T47D (cell line): ENCODE measurements at regions not wholly inside any gene's neighbourhood (a gene's known extent, or its start where the extent isn't known, plus 50 kb on each side); places are given as distances from the start of the nearest gene placed in this dataset.
A peak's percentile ranks its signal among the peaks of the same experiment; 100 is the strongest.

Source experiments
- DNase-seq, 2 experiments: peaks; one replicate each; pipeline versions ENCODE4 v3.0.0 to v3.0.0-alpha.2; 2011 to 2012; ENCODE audit warnings: low read depth in 1 of 2, low spot score in 1 of 2
- JUND ChIP-seq: IDR thresholded peaks from 2 replicates; pipeline ENCODE4 v1.6.1; 2012; ENCODE audit warnings: low read depth
- in situ Hi-C: cut with HindIII; loops from 2 replicates; pipeline ENCODE4 v1.10.0; 2016; ENCODE audit warnings: low sequenced_read_pairs, low pct_unique_long_range_greater_than_20kb

DNA sequence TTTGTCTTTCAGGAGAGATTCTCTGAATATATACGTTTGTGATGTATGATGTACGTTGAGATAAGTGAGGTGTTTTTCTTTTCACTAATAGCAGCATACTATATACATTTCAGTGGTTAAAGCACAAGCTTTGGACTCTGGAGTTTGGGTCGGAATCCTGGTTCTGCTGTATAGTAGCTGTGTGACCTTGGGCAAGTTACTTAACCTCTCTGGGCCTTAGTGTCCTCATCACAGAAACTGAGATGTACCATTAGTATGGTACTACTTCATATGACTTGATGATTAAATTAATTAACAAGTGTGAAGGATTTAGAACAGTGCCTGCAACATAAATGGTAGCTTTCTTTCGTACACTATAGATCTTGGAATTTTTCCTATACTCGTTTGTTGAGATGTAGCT lies 258.7 kb downstream of the CDCA7 start:
- no peak for TF ChIP-seq JUND
- in situ Hi-C loops = no loop called here
- DNase-seq = no peak

DNA sequence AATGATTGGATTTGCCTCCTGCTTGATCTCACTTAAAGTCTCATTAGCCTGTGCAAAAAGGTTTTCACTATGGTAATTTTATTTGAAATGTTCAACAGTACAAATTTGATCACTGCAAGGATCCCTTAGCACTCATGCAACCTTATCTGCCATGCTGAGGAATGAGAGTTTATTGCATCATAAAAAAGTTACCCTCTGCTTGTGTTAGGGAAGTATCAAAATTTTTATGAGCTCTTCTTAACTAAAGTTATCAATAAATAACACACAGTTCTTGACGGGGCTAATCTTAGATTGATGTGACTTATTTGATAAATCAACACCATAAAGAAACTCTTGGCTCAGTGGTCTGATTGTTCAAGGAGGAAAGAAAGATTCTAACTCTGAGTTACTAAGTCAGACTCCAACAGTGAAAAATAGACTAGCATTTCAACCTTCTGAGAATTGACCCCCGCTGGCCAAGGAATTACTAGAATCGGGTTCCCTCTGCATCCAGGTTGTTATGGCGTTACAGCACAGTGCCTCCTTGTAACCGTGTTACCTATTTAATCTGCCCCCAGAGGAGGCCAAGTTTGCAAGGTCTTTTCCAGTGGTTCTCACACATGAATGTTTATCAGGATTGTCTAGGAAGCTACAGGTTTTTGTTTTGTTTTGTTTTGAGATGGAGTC lies 259.7 kb downstream of the CDCA7 start:
- in situ Hi-C loops = no loop called here

DNA sequence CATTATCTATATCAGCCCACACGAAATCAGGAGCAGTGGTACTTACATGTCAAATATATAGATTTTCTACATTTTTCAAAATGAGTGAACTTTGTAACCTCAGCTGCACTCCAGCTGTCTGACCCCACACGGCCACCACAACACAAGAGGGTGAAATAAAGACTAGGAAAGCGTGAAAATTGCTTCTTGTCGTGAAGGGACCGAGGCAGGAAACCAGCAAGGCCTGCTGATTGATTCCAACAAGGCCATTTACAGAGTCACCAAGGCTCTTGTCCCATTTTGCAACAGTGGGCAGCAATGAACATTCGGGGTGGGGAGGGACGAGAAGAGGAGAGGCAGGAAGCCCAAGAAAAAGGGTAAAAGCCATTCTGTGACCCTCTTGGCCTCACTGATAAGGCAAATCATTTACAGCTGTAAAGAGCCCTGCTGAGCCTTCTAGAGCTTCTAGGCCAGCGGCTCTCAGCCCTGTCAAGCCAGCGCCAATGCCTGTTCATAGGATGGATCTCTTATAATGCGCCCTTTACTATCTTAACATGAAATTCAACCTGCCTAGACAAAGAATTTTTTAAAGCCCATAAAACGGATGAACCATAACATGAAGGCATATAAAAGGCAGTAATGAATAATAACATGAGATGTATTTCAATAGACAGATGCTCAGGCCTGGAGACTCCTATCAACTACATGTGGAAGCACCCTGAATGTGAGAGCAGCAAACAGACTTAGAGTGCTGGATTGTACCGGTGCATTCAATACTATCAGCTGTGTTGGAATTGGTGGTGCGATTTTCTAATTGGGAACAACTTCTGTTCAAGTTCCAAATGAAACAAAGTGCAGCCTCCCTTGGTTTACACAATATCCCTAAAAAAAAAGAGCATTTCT lies 269.0 kb downstream of the CDCA7 start:
- no peak for DNase-seq
- in situ Hi-C loops = no loop called here
- no peak for TF ChIP-seq JUND

More for the DNA sequence above, 259.7 kb downstream of the CDCA7 start:
- TF ChIP-seq JUND = no peak
- DNase-seq = no peak

DNA sequence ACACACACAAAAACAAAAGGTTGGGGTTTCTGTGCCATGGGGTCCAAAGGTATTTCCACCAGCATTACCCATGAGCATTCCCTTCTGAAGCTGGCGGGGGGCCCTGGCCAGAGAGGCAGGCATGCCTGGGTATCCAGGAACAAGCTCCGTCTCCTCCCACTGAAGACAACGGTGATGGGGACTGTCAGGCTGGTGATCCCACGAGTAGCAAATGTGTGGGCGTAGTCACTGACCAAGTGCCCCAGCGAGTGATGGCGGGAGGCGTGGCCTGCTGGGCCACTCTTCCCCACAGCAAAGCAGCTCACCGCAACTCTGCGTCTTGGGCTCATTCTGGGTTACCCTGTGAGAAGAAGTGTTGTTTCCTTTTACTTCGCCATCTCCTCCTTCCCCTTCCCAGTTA lies 270.6 kb downstream of the CDCA7 start:
- no peak for DNase-seq
- in situ Hi-C loops = no loop called here
- TF ChIP-seq JUND = no peak

DNA sequence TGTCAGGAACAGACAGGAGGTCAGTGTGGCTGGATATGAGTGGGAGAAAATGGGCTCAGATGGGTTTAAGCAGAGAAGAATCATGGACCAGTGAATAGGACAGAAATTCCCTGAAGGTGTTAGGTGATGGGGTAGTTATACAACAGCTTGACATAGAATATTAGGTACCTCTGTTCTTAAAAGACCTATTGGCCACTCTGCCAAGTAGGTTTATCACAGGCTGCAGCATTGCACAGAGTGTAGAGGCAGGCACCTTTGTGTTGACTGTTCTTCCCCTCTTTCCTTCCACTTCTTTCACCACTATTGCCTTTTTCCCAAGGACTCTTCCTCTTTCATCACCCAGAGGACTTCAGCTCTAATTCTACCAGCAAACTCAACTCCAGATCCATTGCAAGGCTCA lies 274.4 kb downstream of the CDCA7 start:
- TF ChIP-seq JUND = no peak
- in situ Hi-C loops = no loop called here
- DNase-seq = no peak

DNA sequence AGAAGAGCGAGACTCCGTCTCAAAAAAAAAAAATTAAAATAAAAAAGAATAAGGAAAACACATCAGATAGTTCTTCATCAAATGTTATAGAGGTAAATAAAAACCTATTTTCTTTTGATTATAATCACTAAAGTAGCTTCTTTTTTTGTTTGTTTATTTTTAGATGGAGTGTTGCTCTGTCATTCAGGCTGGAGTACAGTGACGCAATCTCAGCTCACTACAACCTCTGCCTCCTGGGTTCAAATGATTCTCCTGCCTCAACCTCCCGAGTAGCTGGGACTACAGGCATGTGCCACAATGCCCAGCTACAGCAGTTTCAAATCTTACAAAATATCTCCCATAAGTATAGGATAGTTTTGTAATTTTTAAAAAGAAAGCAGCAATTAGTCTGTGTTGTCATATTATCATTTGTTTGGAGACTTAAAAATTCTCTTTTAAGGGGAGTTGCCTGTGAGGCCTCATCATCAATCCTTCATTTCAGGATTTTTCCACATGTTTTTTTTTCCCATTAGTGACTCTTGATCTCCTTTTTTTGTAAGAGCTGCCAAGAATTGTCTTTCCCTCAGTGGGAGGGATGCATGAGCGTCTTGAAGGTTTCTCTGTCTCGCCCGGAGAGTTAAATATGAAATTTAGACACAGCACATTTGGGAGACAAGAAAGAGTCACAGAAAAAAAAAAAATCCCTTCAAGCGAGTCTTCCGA lies 275.9 kb downstream of the CDCA7 start:
- TF ChIP-seq JUND = no peak
- DNase-seq = no peak
- in situ Hi-C loops = no loop called here

DNA sequence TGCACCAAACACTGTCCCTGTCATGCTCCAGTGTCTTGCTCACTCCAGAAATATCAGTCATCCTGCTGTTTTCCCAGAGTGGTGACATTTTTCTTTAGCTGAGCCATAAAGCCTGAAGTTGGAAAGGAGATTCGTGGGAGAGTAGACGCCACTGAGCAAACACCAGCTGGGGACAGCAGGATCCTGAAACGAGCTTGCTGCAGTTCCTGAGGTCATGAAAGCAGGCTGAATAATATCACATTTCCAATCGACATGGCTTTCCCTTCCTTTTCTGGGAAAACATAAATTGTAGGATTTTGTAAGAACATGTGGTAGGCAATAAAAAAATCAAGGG lies 276.4 kb downstream of the CDCA7 start:
- in situ Hi-C loops = no loop called here
- no peak for TF ChIP-seq JUND
- DNase-seq = peak in 1 of 2 experiments; percentile 30

DNA sequence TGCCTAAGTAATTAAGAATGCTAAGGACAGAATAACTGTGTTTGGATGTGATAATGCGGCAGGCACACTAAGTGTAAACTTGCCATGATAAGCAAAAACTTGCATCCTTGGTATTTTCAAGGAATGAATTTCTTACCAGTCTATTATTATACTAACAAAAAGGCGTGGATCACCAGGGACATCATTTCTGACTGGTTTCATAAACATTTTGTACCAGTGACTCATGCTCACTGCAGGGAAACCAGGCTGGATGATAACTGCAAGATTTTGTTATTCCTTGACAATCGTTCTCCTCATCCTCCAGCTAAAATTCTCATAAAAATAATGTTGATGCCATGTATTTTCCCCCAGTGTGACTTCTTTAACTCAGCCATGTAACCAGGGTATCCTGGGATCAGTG lies 289.5 kb downstream of the CDCA7 start:
- in situ Hi-C loops = no loop called here

DNA sequence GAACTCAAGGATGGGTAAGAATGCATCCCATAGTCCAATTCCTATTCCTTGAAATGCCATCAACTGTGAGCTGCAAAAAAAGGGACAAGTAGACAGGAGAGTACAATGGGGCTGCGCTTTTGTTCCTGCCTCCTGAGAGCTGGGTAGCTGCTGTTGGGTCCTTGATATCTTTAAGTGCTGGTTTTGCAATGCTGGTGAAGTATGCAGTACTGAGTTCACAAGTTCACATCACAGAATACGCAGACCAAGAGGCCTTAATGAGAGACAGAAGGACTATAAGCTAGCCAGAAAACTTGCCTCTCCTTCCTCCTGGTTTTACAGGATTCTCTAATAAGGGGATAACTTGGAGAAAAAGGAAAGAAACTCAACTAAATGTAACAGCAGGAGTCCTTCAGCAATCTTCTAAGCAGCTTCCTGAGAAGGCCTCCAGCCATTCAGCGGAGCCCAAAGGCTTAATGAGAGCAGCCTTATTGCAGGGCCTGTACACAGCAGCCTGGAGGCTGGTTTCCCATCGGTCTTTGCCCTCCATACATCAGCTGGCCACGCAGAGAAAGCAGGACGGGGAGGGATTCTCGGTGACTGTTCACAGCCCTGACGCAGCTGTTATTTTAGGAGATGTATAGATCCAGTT lies 293.1 kb downstream of the CDCA7 start:
- TF ChIP-seq JUND = no peak
- DNase-seq = no peak
- in situ Hi-C loops = no loop called here

More for the DNA sequence above, 289.5 kb downstream of the CDCA7 start:
- TF ChIP-seq JUND = no peak
- DNase-seq = no peak

DNA sequence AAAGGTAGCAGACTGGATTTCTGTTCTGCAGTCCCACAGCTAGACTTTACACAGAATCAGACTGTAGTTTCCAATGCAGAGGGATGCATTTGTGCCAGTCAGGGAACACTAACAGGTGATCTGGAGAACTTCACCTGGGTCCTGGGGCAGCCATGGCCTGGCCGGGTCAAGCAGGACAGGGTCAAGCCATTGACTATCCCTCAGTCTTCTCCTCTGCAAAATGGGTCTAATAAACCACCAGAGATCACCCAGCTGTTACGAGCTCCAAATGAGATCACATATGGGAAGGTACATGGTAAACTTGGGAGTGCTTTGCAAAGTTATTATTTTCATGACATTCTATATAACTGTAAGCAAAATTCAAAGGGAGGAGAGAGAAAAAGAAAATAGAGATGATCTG lies 294.1 kb downstream of the CDCA7 start:
- no peak for TF ChIP-seq JUND
- in situ Hi-C loops = no loop called here
- DNase-seq = no peak

DNA sequence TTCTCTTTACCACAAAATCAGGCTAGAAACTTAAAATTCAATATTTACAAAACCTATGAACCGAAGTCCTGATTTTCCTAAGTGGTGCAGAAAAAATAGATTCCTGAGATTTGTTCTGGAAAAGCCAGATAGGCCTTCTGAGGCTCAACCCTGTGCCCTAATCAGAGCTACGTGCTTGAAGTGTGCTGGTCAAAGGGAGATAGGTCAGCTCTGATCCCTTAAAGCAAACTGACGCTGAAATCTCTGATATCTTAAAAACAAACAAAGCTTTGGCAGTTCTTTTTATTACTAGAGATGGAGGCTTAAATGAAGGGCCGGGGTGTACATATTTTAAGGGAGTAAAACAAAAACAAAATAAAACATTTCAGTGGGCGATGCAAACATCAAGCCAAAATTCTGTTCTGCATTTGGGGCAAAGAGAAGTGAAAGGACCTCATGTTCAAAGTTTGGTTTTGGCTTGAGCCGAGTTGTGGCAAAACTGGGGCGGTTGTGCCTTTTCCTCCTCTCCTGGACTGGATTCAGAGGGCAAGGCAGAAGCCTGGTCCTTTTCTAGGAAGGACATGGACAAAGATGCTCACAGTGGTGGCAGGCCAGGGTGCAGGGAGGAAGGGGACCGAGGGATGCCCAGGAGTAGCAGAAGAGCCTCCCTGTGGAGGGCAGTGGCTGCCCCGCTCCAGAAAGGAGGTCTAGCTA lies 295.0 kb downstream of the CDCA7 start:
- DNase-seq = no peak
- TF ChIP-seq JUND = no peak
- in situ Hi-C loops = no loop called here

DNA sequence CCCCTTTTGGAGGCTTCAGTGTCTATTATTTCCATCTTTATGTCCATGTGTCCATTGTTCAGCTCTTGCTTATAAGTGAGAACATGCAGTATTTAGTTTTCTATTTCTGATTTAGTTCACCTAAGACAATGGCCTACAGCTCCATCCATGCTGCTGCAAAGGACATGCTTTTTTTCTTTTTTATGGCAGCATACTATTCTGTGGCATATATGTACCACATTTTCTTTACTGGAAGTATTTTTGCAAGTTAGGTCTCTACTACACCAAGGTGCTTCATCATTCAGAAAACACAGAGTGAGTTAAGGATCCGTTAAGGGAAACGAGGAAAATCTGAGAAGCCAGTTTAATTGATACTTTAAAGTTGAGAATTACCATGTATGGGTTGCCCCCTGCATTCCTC lies 297.2 kb downstream of the CDCA7 start:
- DNase-seq = no peak
- in situ Hi-C loops = no loop called here
- TF ChIP-seq JUND = no peak
